ENCODE measurements at regions not wholly inside any gene's neighbourhood (a gene's known extent, or its start where the extent isn't known, plus 50 kb on each side); places are given as distances from the start of the nearest gene placed in this dataset.

GRCh38 chr3:124249038-124249437 is 257.1 kb upstream of the ROPN1 start:
- no peak for DNase-seq

GRCh38 chr3:124250053-124250452 is 258.1 kb upstream of the ROPN1 start:
- DNase-seq = no peak

GRCh38 chr3:124256156-124256555 is 264.2 kb upstream of the ROPN1 start:
- no peak for DNase-seq

GRCh38 chr3:124256599-124256998 is 264.7 kb upstream of the ROPN1 start:
- no peak for DNase-seq

GRCh38 chr3:124257336-124257864 is 265.5 kb upstream of the ROPN1 start:
- no peak for DNase-seq

- DNase-seq = no peak
Measured at GRCh38 chr3:124258057-124258500, 266.2 kb upstream of the ROPN1 start.

- no peak for DNase-seq
Measured at GRCh38 chr3:124260206-124260915, 268.4 kb upstream of the ROPN1 start.

GRCh38 chr3:124261306-124261705 is 269.4 kb upstream of the ROPN1 start:
- no peak for DNase-seq

- no peak for DNase-seq
Measured at GRCh38 chr3:124263168-124263567, 271.2 kb upstream of the ROPN1 start.

GRCh38 chr3:124264346-124264745 is 272.4 kb upstream of the ROPN1 start:
- no peak for DNase-seq

- no peak for DNase-seq
Measured at GRCh38 chr3:124266487-124266886, 274.6 kb upstream of the ROPN1 start.

GRCh38 chr3:124267406-124267805 is 275.5 kb upstream of the ROPN1 start:
- DNase-seq = no peak

- DNase-seq = no peak
Measured at GRCh38 chr3:124268355-124268754, 276.4 kb upstream of the ROPN1 start.

GRCh38 chr3:124269619-124270018 is 277.7 kb upstream of the ROPN1 start:
- DNase-seq = no peak

GRCh38 chr3:124272605-124273151 is 280.8 kb upstream of the ROPN1 start:
- no peak for DNase-seq

GRCh38 chr3:124273651-124274050 is 281.7 kb upstream of the ROPN1 start:
- DNase-seq = no peak

GRCh38 chr3:124274051-124274450 is 282.1 kb upstream of the ROPN1 start:
- DNase-seq = no peak

GRCh38 chr3:124275412-124275811 is 283.5 kb upstream of the ROPN1 start:
- DNase-seq = no peak

GRCh38 chr3:124276133-124276532 is 284.2 kb upstream of the ROPN1 start:
- DNase-seq = no peak

GRCh38 chr3:124276539-124277143 is 284.7 kb upstream of the ROPN1 start:
- no peak for DNase-seq

- no peak for DNase-seq
Measured at GRCh38 chr3:124277144-124277890, 285.4 kb upstream of the ROPN1 start.

GRCh38 chr3:124281453-124282316 is 289.8 kb upstream of the ROPN1 start:
- DNase-seq = no peak

Data from DMS 273 treated with DMSO at 0.1 percent for 48 hours (cell line).